GM13976 (cell line): ENCODE measurements at regions not wholly inside any gene's neighbourhood (a gene's known extent, or its start where the extent isn't known, plus 50 kb on each side); places are given as distances from the start of the nearest gene placed in this dataset.

ENCODE experiments used
- DNase-seq: peaks from one replicate; pipeline ENCODE4 v3.0.0; 2012; ENCODE audit warnings: low spot score
- in situ Hi-C: fragments of 300-500 bp; cut with MboI; formaldehyde crosslinking; loops from one replicate; pipeline ENCODE4 v1.12.0; 2022; ENCODE audit warnings: low sequenced_read_pairs, mixed read lengths, inconsistent platforms; ENCODE audit not compliant: unreplicated experiment
- TF ChIP-seq, protein P1 (sequence below): IDR thresholded peaks from 2 replicates; pipeline ENCODE4 v1.5.1; 2012; ENCODE audit warnings: borderline replicate concordance, mild to moderate bottlenecking; ENCODE audit not compliant: insufficient read depth; ENCODE audit errors: extremely low read depth, missing control alignments, control extremely low read depth

GRCh38 chr22:48233586-48233985 is 1471.1 kb downstream of the TBC1D22A start:
- TF ChIP-seq, protein P1, sequence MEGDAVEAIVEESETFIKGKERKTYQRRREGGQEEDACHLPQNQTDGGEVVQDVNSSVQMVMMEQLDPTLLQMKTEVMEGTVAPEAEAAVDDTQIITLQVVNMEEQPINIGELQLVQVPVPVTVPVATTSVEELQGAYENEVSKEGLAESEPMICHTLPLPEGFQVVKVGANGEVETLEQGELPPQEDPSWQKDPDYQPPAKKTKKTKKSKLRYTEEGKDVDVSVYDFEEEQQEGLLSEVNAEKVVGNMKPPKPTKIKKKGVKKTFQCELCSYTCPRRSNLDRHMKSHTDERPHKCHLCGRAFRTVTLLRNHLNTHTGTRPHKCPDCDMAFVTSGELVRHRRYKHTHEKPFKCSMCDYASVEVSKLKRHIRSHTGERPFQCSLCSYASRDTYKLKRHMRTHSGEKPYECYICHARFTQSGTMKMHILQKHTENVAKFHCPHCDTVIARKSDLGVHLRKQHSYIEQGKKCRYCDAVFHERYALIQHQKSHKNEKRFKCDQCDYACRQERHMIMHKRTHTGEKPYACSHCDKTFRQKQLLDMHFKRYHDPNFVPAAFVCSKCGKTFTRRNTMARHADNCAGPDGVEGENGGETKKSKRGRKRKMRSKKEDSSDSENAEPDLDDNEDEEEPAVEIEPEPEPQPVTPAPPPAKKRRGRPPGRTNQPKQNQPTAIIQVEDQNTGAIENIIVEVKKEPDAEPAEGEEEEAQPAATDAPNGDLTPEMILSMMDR = no peak
- in situ Hi-C loops = no loop called here
- DNase-seq = no peak

DNA sequence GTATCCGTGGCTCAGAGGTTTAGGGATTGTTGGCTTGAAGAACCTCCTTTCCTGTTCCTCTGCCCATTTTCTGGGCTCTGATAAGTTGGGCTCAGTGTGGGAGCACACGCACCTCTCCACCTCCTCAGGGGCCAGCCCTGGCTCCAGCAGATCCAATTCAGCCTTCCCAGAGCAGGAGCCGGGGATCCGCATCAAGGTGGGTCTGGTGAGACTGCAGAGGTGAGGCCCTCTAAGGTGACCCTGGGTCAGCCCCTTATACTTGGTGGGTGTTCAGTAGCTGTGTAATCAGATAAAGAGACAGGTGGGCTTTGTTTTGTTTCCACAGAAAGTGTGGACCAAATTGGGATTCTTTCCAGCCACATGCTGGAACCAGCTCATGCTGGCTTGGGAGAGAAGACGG is 1466.0 kb downstream of the TBC1D22A start:
- in situ Hi-C loops = no loop called here
- TF ChIP-seq, protein P1 = no peak
- DNase-seq = no peak

DNA sequence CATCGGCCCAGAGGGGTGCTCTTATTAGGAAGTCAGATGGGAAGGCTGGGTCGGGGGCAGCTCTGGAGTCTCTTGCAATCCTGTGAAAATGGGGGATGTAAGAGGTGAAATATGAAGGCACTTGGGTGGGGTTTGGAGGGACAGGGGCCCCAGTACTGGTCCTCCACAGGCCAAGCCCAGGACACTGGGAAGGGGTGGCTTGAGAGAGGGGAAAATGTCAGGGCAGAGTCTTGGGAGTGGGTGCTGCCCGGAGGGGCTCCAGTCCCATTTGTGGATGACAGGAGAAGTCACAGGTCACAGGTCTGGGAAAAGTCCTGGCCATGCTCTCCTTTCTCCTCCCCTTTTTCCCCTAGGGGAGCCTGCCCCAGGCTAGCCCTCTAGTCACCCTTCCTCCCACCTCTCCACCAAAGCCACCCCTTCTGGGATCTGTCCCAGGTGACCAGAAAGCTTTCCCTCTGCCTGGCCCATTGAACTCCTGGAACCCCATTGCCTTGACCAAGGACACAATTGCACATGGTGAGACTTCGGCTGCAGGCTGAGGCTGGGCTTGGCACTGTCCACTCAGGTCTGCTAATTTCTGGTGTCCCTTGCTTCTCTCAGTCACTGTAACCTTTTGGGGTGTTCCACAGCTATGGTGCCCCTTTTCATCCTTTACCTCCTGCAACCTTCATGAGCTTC is 1465.0 kb downstream of the TBC1D22A start:
- TF ChIP-seq, protein P1 = no peak
- in situ Hi-C loops = no loop called here

GRCh38 chr22:48226026-48227013 is 1463.9 kb downstream of the TBC1D22A start:
- in situ Hi-C loops = no loop called here
- no peak for DNase-seq
- TF ChIP-seq, protein P1 = no peak

More for the DNA sequence above, 1465.0 kb downstream of the TBC1D22A start:
- DNase-seq = no peak

GRCh38 chr22:48224332-48224731 is 1461.9 kb downstream of the TBC1D22A start:
- no peak for DNase-seq
- TF ChIP-seq, protein P1 = no peak
- in situ Hi-C loops = no loop called here

- no peak for DNase-seq
- TF ChIP-seq, protein P1 = no peak
- in situ Hi-C loops = no loop called here
Measured at GRCh38 chr22:48223488-48224190, 1461.2 kb downstream of the TBC1D22A start.
